ENCODE measurements at regions not wholly inside any gene's neighbourhood (a gene's known extent, or its start where the extent isn't known, plus 50 kb on each side); places are given as distances from the start of the nearest gene placed in this dataset.
"Not testable (repeated sequence)": the region's sequence is repeated elsewhere in the genome, so short reads cannot be mapped to it uniquely, and the experiment has no call there.

- no peak for DNase-seq (ENCODE audit: low read depth)
Measured at GRCh38 chr14:104304451-104305351, 166.3 kb downstream of the KIF26A start.

DNA sequence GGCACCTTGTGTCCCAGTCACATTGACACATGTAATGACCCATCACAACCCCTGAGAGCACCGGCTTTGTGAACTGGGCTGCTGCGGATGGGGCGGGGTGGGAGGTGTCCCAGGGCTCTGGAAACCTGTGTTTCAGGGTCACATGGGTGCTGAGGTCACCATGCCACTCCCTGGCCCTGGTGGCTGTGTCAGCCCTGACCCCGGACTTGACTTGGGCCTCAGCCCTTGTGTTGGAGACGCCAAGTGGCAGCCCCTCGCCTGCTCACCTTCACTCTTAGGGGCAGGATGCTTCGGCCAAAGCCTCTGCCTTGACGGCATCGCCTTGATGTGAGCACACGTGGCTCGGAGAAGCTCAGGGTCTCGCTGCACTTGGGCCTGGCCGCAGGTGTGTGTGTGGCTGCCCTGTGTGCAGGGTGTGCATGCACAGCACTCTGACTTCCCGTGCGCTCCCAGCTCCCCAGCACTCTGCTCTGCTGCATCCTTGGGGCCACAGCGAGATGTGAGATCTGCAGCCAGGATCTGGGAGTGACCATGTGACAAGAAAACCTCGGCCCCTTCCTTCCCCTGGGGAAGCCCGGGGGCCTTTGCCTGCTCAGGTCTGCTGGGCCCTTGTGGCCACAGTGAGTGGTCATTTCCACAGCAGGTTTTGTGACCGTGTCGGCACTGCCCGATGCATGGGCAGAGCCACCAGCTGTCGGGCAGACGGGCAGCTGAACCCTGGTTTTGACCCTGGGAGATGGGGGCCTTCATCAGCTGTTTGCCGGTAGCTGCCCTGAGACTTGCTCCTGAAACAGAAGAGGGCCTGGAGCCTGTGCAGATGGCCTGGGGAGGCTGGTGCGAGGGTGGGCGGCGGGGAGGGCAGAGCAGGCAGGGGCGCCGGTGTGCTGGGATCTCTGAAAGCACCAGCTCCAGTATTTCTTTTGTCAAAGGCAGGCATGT is 167.4 kb downstream of the KIF26A start:
- DNase-seq (ENCODE audit: low read depth): no peak

DNA sequence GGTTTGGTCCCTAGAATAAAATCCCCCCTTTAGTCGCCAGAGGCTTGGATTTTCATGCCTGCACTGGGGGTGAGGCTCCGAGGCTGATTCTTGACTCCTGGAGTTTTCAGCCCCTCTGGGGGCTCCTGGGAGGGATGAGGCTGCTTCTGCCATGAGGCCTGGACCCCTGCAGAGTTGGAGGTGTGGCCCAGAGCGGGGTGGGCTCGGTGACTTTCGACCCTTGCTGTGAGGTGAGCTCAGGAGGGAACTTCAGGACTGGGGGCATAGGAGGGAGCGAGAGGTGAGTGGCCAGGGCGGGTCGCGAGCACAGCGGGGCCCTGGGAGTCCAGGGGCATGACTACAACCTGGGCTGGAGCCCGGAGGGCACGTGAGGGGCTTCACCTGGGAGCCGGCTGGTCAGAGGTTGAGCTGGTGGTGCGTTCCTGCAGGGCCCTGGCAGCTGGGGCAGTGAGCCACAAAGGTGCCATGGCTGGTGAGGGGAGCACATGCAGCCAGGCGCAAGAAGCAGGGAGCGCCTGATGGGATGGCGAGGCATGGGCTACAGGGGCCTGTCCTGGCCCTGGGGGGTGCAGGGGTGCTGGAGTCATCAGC is 168.2 kb downstream of the KIF26A start:
- DNase-seq (ENCODE audit: low read depth): no peak

GRCh38 chr14:104307246-104307626 is 168.8 kb downstream of the KIF26A start:
- DNase-seq (ENCODE audit: low read depth): no peak

- DNase-seq (ENCODE audit: low read depth): no peak
Measured at GRCh38 chr14:104307627-104308401, 169.4 kb downstream of the KIF26A start.

DNA sequence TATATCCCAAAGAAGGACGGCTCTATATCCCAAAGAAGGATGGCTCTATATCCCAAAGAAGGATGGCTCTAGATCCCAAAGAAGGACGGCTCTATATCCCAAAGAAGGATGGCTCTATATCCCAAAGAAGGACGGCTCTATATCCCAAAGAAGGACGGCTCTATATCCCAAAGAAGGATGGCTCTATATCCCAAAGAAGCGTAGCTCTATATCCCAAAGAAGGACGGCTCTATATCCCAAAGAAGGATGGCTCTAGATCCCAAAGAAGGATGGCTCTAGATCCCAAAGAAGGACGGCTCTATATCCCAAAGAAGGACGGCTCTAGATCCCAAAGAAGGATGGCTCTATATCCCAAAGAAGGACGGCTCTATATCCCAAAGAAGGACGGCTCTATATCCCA is 170.1 kb downstream of the KIF26A start:
- DNase-seq (ENCODE audit: low read depth): not testable (repeated sequence)

DNA sequence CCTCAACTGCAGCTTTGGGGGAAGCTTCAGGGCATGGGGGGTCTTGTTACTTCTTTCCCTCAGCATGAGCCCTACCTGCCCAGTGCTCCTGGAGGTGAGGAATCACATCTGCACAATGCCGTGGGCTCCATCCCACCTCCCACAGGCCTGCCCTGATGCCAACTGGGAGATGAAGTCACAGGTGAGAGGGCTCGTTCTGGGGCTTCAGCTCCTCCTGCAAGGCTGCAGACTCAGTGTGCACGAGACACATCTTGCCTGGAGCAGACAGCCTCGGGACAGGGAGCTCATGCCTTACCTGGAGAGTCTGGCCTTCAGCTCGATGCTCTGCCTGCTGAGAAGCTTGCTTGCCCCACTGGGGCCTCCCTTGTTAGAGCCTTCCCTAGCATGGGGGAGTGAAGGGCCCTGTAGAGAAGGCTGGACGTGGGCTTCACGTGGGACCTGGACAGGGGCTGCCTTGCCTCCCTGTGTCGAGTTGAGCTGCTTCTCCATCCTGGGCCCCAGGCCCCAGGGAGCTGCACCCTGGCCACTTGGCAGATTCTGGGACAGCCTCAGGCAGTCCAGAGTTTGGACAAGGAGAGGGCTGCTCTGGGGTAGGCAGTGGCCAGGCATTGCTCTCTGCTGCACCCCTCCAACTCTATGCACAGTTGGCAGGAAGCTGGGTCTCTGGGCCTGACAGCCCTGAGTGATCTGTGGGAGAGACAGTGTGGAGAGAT is 171.4 kb downstream of the KIF26A start:
- no peak for DNase-seq (ENCODE audit: low read depth)

DNA sequence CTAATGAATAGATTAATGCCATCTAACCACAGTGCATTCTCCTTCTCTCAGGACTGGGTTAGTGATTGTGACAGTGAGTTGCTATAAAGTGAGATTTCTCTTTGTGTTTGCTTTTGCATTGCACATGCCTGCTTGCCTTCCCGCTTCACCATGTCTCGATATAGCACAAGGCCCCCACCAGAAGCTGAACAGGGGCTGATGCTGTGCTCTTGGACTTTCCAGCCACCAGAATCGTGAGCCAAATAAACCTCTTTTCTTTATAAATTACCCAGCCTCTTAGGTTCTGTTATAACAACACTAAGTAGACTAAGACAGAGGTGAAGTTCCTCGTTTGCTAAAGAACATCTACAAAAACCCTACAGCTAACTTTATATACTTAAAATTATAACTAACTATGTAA is 173.0 kb downstream of the KIF26A start:
- DNase-seq (ENCODE audit: low read depth): no peak

- DNase-seq (ENCODE audit: low read depth): no peak
Measured at GRCh38 chr14:104313674-104314073, 175.3 kb downstream of the KIF26A start.

DNA sequence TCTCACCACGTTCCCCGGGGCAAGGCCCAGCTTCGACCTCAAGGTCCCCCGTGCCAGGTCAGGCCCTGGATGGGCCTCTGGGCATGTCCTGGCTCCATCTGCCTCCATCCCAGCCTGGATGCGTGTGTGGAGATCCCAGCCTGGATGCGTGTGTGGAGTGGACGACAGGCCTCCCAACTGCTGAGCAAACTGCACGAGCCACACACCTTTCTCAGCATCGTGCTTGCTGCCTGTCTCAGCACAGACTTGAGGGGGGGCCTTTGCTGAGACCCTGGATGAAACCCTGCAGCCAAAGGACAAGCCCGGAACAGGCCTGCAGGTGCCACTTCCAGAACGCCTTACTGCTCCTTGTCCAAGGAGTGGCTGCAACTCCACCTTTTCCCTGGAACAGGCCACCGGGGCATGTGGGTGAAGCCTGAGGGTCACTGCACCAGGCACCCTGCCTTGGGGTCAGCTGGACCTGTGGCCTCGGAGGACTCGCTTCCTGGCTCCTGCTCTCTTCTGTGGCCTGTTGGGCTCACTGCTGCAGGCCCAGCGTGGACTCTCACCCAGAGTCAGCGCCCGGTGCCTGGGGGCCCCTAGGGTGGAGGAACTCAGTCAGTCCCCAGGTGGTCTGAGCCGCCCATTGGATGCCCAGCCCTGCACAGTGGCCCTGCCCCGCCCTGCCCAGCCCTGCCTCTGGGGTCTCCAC is 176.0 kb downstream of the KIF26A start:
- DNase-seq (ENCODE audit: low read depth): no peak

DNA sequence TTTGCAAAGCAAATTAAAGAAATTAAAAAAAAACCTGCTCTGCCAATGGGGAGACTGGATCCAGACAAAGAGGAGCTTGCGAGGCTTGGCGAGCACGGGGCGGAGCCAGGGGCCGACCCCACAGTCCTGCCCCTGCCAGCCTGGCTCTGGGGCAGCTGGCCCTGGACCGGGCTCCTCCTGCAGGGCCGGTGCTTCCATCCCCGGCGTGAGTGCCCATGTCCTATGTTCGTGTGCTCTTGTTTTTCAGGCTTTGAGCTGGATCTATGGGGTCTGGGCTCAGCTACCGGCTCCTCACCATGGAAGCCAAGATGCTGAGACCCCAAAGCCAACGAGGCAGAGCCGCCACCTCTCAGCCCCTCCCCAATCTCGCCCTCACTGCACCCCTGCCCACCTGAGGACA is 176.8 kb downstream of the KIF26A start:
- no peak for DNase-seq (ENCODE audit: low read depth)

DNA sequence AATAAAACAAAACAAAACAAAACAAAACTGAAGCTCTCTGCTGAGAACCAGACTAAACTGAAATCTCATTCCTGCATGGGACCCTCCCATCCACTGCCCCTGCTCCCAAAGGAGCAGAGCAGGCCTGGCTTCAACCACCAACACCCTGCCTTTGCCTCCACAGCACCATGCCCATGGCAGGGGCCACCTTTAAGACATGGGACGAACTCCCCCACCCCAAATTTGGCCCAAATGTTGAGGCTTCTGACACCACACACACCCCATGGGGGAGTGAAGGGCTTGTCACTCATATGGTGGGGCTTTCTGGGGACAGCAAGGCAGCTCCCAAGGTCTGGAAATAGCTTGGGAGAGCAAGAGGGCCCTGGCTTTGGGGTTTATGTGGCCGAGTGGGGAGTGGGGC is 177.2 kb downstream of the KIF26A start:
- no peak for DNase-seq (ENCODE audit: low read depth)

- DNase-seq (ENCODE audit: low read depth): no peak
Measured at GRCh38 chr14:104316121-104316722, 177.8 kb downstream of the KIF26A start.

- no peak for DNase-seq (ENCODE audit: low read depth)
Measured at GRCh38 chr14:104316723-104317491, 178.5 kb downstream of the KIF26A start.

DNA sequence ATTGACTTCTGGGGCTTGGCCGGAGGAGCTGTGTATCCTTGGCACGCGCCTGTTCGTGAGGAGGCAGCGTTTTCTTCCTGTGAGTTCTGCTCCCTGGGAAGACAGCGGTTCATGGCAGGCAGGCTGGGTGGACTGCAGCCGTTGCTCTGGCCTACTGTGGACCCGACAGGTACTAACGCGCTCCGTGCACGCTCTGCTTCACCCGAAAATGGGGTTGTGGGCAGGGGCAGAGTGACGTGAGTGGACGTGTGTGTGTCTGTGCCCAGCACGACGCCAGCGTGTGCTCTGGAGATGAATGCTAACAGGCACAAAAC is 179.1 kb downstream of the KIF26A start:
- no peak for DNase-seq (ENCODE audit: low read depth)

DNA sequence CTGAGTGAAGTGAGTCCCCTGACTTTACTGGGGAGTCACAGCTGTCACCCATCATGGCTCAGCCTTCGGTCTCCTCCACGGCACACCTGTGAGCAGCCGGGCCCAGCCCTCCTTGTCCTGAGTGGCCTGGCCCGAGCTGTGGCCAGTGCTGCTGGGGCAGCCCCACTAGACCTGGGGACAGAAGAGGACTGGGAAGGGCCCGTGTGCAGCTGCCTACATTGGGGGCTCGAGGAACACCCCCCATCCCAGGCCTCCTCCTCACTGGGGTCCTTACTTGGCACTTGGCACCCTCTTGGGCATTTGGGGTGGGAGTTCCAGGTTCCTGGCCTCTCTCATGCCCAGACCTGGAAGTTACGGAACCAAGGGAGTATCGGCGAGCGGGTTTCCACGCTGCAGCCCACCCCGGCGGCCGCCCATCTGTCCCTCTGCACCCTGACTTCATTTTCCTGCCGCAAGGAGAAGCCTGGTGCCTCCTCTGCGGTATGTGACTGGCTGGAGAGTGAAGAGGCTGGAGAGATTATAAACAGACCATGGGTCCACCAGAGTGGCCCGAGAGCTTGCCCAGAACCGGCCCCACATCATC is 179.7 kb downstream of the KIF26A start:
- DNase-seq (ENCODE audit: low read depth): no peak

DNA sequence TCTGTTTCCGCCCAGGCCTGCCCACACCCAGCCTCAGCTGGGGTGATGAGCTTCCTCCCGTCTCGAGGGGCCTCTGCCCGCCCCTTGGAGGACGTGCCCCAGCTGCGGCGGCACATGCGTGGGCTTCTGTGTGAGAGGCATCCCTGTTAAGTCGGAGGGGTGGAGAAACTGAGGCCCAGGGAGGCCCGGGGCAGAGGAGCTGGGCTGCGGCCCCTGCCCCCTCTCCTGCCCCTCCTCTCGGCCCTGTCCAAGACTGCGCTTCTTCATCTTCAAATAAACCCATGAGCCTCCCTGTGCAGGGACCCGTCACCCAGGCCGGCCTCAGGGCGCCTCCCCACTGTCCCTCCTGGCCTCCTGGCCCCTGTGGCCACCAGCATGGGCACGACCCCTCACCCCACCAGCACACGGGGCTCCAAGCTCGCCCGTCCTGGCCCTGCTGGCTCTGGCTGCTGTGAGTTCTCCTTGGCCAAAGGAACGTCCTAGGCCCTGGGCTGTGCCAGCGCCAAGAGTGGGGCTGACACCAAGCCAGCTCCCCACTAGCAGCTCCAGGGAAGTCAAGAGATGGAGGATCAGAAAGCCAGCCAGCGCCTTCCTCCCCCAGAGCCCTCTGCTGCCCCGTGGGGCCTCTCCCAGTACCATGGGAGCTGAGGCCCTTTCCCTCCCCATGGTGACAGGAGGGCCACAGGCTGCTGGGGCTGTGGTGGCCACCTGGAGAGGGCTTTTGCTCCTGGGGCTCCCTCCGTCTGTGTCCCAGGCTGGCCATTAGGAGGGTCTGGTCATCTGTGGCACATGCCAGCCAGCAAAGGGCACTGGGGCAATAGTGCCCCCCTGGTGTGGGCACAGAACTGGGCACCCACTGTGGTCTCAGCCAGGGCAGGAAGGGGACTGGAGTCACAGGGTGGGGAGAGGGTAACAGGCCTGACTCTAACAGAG is 180.4 kb downstream of the KIF26A start:
- DNase-seq (ENCODE audit: low read depth): no peak

All from stimulated activated CD4-positive, alpha-beta T cell treated with anti-CD3 and anti-CD28 coated beads, Interleukin-2, amount 100 ng/mL, for 4 hours (primary cell).